ENCODE measurements at regions not wholly inside any gene's neighbourhood (a gene's known extent, or its start where the extent isn't known, plus 50 kb on each side); places are given as distances from the start of the nearest gene placed in this dataset.

DNA sequence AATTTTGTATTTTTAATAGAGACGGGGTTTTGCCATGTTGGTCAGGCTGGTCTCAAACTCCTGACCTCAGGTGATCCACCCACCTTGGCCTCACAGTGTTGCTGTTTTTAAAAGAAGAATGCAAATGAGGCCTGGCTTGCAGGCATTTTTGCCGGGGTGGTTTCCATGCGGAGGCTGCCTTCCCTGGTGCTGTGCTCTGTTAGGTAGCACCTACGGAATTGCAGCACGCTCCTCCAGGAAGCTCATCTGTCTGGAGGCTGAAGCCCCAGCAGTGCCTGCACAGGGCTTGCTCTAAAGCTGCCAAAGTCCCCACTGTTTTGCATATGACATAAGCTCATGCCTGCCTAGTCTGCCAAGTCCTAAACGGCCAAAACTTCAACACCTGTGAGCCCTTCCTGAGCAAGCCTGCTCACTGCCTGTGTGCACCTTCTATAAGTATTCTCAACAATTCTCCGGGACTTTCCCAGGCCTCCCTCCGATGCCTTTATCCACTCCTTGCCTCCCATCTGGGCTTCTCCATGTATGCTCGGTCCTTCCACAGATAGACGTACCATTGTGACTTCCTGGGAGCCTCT lies 551.3 kb upstream of the RAB6C start:
- peaks cover 6% of the 10 kb centered on the region for H3K9me3 Mint-ChIP-seq
- no peaks in the 10 kb centered on the region for H3K27me3 Mint-ChIP-seq
- H3K4me1 Mint-ChIP-seq, result no peaks in the 10 kb centered on the region
- no peak for DNase-seq
- CTCF ChIA-PET, result no interaction called here
- H3K36me3 Mint-ChIP-seq (ENCODE audit: low read depth), result no peaks in the 10 kb centered on the region
- no peak overlapping the region for H3K27ac Mint-ChIP-seq
- H3K4me3 Mint-ChIP-seq, result no peak overlapping the region
- POLR2A ChIA-PET, result no interaction called here

- peaks cover 6% of the 10 kb centered on the region for H3K9me3 Mint-ChIP-seq
- no peaks in the 10 kb centered on the region for H3K4me1 Mint-ChIP-seq
- H3K4me3 Mint-ChIP-seq, result no peak overlapping the region
- CTCF ChIA-PET, result no interaction called here
- H3K36me3 Mint-ChIP-seq (ENCODE audit: low read depth), result no peaks in the 10 kb centered on the region
- POLR2A ChIA-PET, result no interaction called here
- no peak overlapping the region for H3K27ac Mint-ChIP-seq
- H3K27me3 Mint-ChIP-seq, result no peaks in the 10 kb centered on the region
- no peak for DNase-seq
Observed at GRCh38 chr2:129430911-129431310, 548.6 kb upstream of the RAB6C start.

DNA sequence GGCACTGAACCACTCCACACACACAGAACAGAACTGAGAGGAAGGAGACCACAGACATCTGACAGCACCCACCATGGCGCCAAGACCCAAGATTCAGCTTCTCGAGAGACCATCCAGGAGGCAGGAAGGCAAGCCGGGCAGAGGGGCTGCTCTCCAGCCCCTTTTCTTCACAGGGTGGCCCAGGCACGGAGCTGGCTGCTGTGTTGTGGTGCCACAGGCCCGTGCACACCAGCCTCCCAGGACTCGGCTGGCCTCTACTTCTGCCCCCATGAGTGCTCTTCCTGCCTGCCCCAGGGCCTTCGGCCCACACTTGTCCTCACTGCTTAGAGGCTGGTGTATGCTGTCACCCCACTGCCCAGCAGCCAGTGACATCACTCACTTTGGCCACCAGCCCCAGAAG lies 547.6 kb upstream of the RAB6C start:
- no peaks in the 10 kb centered on the region for H3K27me3 Mint-ChIP-seq
- no peaks in the 10 kb centered on the region for H3K4me1 Mint-ChIP-seq
- no peaks in the 10 kb centered on the region for H3K36me3 Mint-ChIP-seq (ENCODE audit: low read depth)
- H3K27ac Mint-ChIP-seq, result no peak overlapping the region
- ChIA-PET POLR2A (no interaction called here), CTCF (no interaction called here)
- H3K9me3 Mint-ChIP-seq, result peaks cover 2% of the 10 kb centered on the region
- DNase-seq, result no peak
- no peak overlapping the region for H3K4me3 Mint-ChIP-seq

- CTCF ChIA-PET, result no interaction called here
Observed at GRCh38 chr2:129436809-129437208, 542.7 kb upstream of the RAB6C start.

DNA sequence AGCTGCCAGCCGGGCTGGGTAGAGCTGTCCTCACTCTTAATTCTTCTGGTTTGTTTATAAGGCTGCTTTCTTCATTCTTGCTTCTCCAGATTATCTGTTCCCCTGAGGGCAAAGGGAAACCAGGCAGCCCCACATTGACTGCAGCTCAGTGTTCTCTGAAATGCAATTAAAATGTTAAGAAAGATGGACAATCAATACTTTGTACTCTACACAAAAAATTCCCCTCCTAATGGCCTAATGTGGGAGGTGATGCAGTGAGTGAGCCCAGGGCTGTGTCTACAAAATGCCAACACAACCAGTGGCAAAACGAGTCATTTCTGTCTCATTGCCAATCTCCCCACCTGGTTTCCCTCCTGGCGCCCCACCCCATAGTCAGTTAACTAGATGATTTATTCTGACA lies 541.7 kb upstream of the RAB6C start:
- no peak for DNase-seq
- H3K27ac Mint-ChIP-seq, result no peak overlapping the region
- H3K4me3 Mint-ChIP-seq, result no peak overlapping the region
- no peaks in the 10 kb centered on the region for H3K4me1 Mint-ChIP-seq
- no peaks in the 10 kb centered on the region for H3K27me3 Mint-ChIP-seq
- H3K9me3 Mint-ChIP-seq, result no peaks in the 10 kb centered on the region
- H3K36me3 Mint-ChIP-seq (ENCODE audit: low read depth), result no peaks in the 10 kb centered on the region
- ChIA-PET CTCF (no interaction called here), POLR2A (no interaction called here)

More at GRCh38 chr2:129436809-129437208, 542.7 kb upstream of the RAB6C start:
- Mint-ChIP-seq H3K36me3 (ENCODE audit: low read depth) (no peaks in the 10 kb centered on the region), H3K4me3 (no peak overlapping the region), H3K27ac (no peak overlapping the region), H3K27me3 (no peaks in the 10 kb centered on the region), H3K9me3 (no peaks in the 10 kb centered on the region), H3K4me1 (no peaks in the 10 kb centered on the region)
- POLR2A ChIA-PET, result no interaction called here
- no peak for DNase-seq

DNA sequence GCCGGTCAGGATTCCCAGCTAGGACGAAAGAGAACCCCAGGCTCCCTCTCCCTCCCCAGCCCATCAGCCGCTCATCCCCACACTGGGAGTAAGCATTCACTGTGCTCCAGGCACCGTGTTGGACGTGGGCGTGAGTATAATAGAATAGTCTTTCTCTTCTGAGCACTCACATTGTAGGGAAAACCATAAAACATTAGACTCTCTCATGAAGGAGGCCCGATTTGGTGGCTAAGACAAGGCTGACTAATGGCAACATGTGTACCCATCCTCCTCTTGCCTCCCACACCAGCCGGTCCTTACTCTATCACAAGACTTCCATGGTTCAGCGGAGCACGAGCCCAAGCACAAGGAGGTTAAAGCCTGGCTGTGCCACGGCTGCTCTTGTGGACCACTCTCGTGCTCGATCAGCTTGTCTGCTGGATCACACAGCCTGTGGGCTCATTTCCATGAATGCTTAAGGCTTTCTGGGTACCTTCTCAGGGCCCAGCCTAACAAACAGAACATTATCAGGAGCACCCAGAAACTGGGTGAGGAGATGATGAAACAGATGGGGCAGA lies 540.9 kb upstream of the RAB6C start:
- no peaks in the 10 kb centered on the region for H3K27me3 Mint-ChIP-seq
- CTCF ChIA-PET, result no interaction called here
- POLR2A ChIA-PET, result no interaction called here
- no peaks in the 10 kb centered on the region for H3K4me1 Mint-ChIP-seq
- no peaks in the 10 kb centered on the region for H3K36me3 Mint-ChIP-seq (ENCODE audit: low read depth)
- DNase-seq, result no peak
- no peak overlapping the region for H3K27ac Mint-ChIP-seq
- H3K9me3 Mint-ChIP-seq, result no peaks in the 10 kb centered on the region
- H3K4me3 Mint-ChIP-seq, result no peak overlapping the region

DNA sequence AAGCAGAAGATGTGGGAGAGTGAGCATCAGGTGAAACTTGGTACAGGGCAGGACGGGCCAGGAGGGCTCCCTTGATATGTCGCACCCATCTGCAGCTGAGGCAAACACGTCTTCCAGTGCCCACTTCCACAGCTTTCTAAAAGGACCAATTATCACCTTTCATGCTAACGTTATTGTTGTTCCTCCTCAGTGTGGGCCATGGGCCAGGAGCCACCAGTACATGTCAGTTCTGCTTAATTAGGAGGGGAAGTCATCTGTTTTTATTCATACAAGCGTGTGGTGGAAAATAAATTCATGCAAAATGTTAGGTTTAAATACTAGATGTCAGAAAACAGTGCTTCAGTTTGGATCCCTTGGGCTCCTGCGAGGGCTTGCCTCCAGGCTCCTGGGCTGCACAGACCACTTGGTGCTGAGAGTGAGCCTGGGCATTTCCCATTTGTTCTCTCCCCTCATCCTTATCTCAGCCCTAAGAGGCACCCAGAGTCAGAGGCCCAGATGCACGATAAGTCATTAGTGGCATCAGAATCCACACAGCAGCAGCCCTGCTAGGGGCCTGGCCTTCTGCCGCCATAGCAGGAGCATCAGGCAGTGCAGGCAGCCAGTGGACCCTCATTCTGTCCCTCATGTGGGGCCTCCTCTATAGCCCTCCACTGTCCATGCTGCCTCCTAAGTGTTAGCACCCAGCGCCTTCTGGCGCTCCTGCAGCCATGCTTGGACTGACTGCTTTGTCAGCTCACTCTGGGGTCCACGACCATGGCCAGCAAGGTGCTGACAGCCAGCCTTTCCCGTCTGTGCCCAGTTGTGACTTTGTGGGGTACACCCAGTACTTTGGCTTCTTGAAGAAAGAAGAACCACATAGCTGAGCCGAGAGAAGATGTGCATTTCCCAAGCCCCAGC lies 539.8 kb upstream of the RAB6C start:
- no peaks in the 10 kb centered on the region for H3K9me3 Mint-ChIP-seq
- no peak for DNase-seq
- H3K27me3 Mint-ChIP-seq, result no peaks in the 10 kb centered on the region
- POLR2A ChIA-PET, result no interaction called here
- CTCF ChIA-PET, result no interaction called here
- no peaks in the 10 kb centered on the region for H3K36me3 Mint-ChIP-seq (ENCODE audit: low read depth)
- H3K4me3 Mint-ChIP-seq, result no peak overlapping the region
- no peaks in the 10 kb centered on the region for H3K4me1 Mint-ChIP-seq
- H3K27ac Mint-ChIP-seq, result no peak overlapping the region

GRCh38 chr2:129441610-129442009 lies 537.9 kb upstream of the RAB6C start:
- H3K36me3 Mint-ChIP-seq (ENCODE audit: low read depth), result no peaks in the 10 kb centered on the region
- CTCF ChIA-PET, result no interaction called here

DNA sequence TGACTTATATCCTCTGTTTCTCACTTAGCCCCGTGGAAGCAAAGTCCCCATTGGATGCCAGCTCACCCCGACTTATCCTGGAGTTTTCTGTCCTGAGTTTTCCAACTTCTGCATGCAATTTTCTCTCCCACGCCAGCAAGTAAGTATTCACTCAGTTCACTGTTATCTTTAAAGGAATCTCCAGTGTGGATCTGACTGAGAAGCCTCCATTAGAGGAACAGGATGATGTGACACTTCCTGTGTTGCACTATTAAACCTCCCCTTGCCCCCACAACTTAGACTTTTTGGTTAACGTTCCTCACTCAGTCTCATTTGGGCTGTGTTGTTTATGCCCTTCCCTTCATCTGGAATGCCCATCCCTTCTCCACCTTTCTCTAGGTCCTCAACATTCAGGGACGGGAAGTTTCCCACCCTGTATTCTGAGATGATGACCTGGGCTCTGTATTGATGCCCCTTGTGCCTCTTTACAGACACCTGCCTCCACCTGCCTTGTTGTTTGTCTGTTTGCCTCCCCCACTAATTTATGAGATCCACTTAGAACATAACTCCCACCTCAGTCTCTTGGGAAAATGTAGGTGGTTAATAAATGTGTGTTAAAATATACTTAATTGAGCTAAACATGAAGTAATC lies 536.1 kb upstream of the RAB6C start:
- Mint-ChIP-seq H3K27ac (no peak overlapping the region), H3K9me3 (no peaks in the 10 kb centered on the region), H3K4me3 (no peak overlapping the region), H3K4me1 (no peaks in the 10 kb centered on the region), H3K36me3 (ENCODE audit: low read depth) (no peaks in the 10 kb centered on the region), H3K27me3 (no peaks in the 10 kb centered on the region)
- CTCF ChIA-PET, result no interaction called here
- POLR2A ChIA-PET, result no interaction called here
- DNase-seq, result no peak

More at GRCh38 chr2:129441610-129442009, 537.9 kb upstream of the RAB6C start:
- Mint-ChIP-seq H3K27ac (no peak overlapping the region), H3K9me3 (no peaks in the 10 kb centered on the region), H3K4me3 (no peak overlapping the region), H3K27me3 (no peaks in the 10 kb centered on the region), H3K4me1 (no peaks in the 10 kb centered on the region)
- POLR2A ChIA-PET, result no interaction called here
- no peak for DNase-seq

DNA sequence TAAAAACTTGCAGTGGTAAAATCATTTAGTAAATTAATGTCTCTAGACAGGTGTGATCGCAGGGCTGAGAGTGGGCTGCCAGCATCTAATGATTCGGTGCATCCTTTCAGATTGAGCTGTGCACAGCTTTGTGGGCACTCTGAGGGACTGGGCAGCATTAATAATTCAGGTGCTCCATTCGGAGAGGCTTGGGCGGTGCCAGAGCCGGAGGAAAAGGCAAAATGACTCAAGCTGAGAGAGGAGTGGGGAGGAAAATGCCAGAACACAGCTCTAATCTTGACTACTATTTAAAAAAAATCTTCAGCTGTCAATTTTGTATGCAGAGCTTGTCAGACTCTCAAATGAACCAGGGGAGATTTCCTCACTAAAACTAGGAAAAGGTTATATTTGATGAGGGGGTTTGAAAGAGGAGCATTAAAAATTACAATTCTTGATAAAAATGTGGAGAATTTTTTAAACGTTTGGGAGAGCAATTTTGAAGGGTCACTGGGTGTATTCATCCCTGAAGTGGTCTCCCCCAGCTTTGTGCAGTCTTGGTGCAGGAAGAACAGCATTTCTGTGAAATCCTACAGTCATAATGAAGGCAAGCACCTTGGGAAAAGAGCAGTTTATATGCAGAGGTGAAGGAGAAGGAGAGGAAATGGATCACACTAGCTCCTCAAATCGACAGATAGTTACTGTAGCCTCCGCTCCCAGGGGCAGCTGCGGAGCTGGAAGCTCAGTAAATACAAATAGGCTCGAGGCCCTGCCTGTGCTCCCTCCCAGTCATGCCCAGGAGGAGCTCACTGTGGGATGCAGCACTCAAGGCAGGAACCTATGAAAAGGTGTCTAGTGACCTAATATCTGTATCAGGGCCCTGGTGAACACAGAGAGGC lies 535.4 kb upstream of the RAB6C start:
- no peak for DNase-seq
- Mint-ChIP-seq H3K4me1 (no peaks in the 10 kb centered on the region), H3K9me3 (no peaks in the 10 kb centered on the region), H3K36me3 (ENCODE audit: low read depth) (no peaks in the 10 kb centered on the region), H3K27me3 (no peaks in the 10 kb centered on the region), H3K27ac (no peak overlapping the region), H3K4me3 (no peak overlapping the region)
- CTCF ChIA-PET, result no interaction called here
- POLR2A ChIA-PET, result interaction anchor here (0.6 kb wide), 1 partner anchor 733 kb away, joined by 3 read pairs; no protein-coding TSS in a partner anchor

- Mint-ChIP-seq H3K27me3 (no peaks in the 10 kb centered on the region), H3K4me3 (no peak overlapping the region), H3K36me3 (ENCODE audit: low read depth) (no peaks in the 10 kb centered on the region), H3K4me1 (no peaks in the 10 kb centered on the region), H3K27ac (no peak overlapping the region), H3K9me3 (no peaks in the 10 kb centered on the region)
- ChIA-PET CTCF (no interaction called here), POLR2A (interaction anchor here (0.6 kb wide), 1 partner anchor 734 kb away, joined by 3 read pairs; no protein-coding TSS in a partner anchor)
- no peak for DNase-seq
Observed at GRCh38 chr2:129444751-129445150, 534.7 kb upstream of the RAB6C start.

DNA sequence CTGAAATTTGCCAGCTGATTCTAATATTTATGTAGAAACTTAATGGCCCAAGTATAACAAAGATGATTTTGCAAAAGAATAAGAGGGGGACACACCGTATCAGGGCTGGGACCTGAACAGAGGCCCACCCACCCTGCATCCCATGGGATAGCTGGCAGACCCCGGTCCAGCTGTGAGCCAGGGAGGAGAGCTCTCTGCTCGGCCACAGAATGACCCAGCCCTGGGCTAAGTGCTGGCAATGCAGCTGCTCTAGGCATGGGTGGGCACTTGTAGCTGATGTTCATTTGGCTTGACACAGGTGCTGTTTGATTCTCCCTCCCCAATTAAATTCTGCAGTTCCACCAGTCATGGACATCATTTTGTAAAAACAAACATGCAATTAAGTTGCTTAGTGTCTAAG lies 522.8 kb upstream of the RAB6C start:
- CTCF ChIA-PET, result no interaction called here
- POLR2A ChIA-PET, result no interaction called here
- Mint-ChIP-seq H3K27me3 (no peaks in the 10 kb centered on the region), H3K4me1 (no peaks in the 10 kb centered on the region), H3K27ac (no peak overlapping the region), H3K4me3 (no peak overlapping the region), H3K9me3 (no peaks in the 10 kb centered on the region), H3K36me3 (ENCODE audit: low read depth) (no peaks in the 10 kb centered on the region)
- DNase-seq, result no peak

DNA sequence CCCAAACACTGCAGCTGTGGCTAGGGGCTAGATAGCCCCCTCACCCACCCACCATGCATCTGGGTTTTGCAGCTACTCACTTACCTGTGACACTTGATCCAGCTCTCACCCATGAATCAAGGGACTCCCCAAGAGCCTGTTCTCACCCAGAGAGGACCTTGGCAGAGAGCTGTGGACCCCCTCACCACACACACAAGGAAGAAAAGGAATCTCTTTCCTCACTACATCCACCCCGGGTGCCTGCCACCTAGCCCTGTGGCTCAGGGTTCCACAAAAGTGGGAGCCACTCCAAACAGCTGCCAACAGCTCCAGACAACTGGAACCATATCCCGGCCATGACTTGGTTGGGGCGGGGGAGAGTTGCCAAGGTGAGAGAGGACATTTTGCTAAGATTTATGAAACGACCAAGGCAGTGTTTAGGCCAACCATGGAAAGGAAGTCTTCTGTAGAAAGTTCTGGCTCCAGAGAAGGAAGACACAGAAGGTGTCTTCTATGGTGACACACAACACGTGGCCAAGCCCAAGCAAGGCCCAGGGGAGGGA lies 522.1 kb upstream of the RAB6C start:
- ChIA-PET CTCF (no interaction called here), POLR2A (no interaction called here)
- DNase-seq, result no peak
- Mint-ChIP-seq H3K4me1 (no peaks in the 10 kb centered on the region), H3K36me3 (ENCODE audit: low read depth) (no peaks in the 10 kb centered on the region), H3K27me3 (no peaks in the 10 kb centered on the region), H3K27ac (no peak overlapping the region), H3K4me3 (no peak overlapping the region), H3K9me3 (no peaks in the 10 kb centered on the region)

All from activated CD4-positive, alpha-beta memory T cell treated with anti-CD3 and anti-CD28 coated beads, Interleukin-2, amount 10 ng/mL, durations not matched to agents 7 days and 5 days (primary cell).